ENCODE measurements at regions not wholly inside any gene's neighbourhood (a gene's known extent, or its start where the extent isn't known, plus 50 kb on each side); places are given as distances from the start of the nearest gene placed in this dataset.
A peak's percentile ranks its signal among the peaks of the same experiment; 100 is the strongest.
"Not testable (repeated sequence)": the region's sequence is repeated elsewhere in the genome, so short reads cannot be mapped to it uniquely, and the experiment has no call there.

DNA sequence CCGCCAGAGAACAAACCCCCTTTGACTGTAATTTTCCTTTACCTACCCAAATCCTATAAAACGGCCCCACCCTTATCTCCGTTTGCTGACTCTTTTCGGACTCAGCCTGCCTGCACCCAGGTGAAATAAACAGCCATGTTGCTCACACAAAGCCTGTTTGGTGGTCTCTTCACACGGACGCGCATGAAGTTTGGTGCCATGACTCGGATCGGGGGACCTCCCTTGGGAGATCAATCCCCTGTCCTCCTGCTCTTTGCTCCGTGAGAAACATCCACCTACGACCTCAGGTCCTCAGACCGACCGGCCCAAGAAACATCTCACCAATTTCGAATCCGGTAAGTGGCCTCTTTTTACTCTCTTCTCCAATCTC lies 52.1 kb upstream of the FAM124A start:
- 68 to 69% methylated on average over 13 to 15 of the region's 15 CpGs for WGBS, 2 donors
- not testable (repeated sequence) for H3K36me3 ChIP-seq; H3K27me3 ChIP-seq; H3K4me1 ChIP-seq; H3K9me3 ChIP-seq; H3K4me3 ChIP-seq; DNase-seq; ATAC-seq (ENCODE audit: low FRiP score in 2 of 2); H3K27ac ChIP-seq

DNA sequence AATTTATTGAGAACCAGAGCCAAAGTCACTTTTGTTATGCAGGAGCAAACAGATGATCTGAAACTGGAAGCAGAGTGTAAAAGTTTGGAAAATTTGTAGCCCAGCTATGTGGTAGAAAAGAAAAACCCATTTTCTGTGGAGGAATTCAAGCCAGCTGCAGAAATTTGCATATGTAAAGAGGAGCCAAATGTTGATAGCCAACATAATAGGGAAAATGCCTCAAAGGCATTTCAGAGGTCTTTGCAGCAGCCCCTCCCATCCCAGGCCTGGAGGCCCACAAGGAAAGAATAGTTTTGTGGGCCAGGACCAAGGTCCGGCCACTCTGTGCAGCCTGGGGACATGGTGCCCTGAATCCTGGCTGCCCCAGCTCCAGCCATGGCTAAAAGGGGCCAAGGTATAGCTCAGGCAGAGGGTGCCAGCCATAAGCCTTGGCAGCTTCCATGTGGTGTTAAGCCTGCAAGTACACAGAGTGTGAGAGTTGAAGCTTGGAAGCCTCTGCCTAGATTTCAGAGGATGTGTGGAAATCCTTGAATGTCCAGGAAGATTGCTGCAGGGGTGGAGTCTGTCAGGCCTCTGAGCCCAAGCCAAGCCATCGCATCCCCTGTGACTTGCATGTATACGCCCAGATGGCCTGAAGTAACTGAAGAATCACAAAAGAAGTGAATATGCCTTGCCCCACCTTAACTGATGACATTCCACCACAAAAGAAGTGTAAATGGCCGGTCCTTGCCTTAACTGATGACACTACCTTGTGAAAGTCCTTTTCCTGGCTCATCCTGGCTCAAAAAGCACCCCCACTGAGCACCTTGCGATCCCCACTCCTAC lies 52.7 kb upstream of the FAM124A start:
- H3K36me3 ChIP-seq, result not testable (repeated sequence)

DNA sequence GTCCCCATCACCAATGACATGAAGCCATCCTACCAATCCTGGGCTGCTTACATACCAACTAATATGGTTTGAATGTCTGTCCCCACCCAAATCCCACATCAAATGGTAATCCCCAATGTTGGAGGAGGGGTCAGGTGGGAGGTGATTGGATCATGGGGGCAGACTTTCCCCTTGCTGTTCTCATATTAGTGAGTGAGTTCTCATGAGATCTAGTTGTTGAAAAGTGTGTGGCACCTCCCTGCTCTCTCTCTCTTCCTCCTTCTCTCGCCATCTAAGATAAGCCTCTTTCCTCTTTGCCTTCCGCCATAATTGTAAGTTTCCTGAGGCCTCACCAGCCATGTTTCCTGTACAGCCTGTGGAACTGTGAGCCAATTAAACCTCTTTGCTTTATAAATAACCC lies 53.6 kb upstream of the FAM124A start:
- H3K27me3 ChIP-seq, result no peaks in the 10 kb centered on the region
- no peak for TF ChIP-seq POLR2AphosphoS5 (IDR thresholded peaks at IDR 0.05)
- TF ChIP-seq, protein P1, sequence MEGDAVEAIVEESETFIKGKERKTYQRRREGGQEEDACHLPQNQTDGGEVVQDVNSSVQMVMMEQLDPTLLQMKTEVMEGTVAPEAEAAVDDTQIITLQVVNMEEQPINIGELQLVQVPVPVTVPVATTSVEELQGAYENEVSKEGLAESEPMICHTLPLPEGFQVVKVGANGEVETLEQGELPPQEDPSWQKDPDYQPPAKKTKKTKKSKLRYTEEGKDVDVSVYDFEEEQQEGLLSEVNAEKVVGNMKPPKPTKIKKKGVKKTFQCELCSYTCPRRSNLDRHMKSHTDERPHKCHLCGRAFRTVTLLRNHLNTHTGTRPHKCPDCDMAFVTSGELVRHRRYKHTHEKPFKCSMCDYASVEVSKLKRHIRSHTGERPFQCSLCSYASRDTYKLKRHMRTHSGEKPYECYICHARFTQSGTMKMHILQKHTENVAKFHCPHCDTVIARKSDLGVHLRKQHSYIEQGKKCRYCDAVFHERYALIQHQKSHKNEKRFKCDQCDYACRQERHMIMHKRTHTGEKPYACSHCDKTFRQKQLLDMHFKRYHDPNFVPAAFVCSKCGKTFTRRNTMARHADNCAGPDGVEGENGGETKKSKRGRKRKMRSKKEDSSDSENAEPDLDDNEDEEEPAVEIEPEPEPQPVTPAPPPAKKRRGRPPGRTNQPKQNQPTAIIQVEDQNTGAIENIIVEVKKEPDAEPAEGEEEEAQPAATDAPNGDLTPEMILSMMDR (IDR thresholded peaks at IDR 0.05), result no peak
- no peak for TF ChIP-seq POLR2A (IDR thresholded peaks at IDR 0.05)
- TF ChIP-seq EP300 (IDR thresholded peaks at IDR 0.05), result no peak
- WGBS, 2 donors, result 79 to 87% methylated on average over 2 of the region's 2 CpGs
- ATAC-seq (ENCODE audit: low FRiP score in 2 of 2) (no peak), DNase-seq (no peak)
- H3K36me3 ChIP-seq, result no peaks in the 10 kb centered on the region
- no peak overlapping the region for H3K27ac ChIP-seq
- H3K4me3 ChIP-seq, result no peak overlapping the region
- no peaks in the 10 kb centered on the region for H3K9me3 ChIP-seq
- peaks cover 0 to 4% (median 2%) of the 10 kb centered on the region in 4 donors for H3K4me1 ChIP-seq

More for the DNA sequence above, 52.7 kb upstream of the FAM124A start:
- not testable (repeated sequence) for H3K27me3 ChIP-seq, H3K9me3 ChIP-seq, DNase-seq, H3K27ac ChIP-seq, H3K4me3 ChIP-seq, H3K4me1 ChIP-seq
- ATAC-seq (ENCODE audit: low FRiP score in 2 of 2), result peak in 1 of 2 donors; percentile 62
- 87 to 99% methylated on average over 5 of the region's 5 CpGs for WGBS, 2 donors

DNA sequence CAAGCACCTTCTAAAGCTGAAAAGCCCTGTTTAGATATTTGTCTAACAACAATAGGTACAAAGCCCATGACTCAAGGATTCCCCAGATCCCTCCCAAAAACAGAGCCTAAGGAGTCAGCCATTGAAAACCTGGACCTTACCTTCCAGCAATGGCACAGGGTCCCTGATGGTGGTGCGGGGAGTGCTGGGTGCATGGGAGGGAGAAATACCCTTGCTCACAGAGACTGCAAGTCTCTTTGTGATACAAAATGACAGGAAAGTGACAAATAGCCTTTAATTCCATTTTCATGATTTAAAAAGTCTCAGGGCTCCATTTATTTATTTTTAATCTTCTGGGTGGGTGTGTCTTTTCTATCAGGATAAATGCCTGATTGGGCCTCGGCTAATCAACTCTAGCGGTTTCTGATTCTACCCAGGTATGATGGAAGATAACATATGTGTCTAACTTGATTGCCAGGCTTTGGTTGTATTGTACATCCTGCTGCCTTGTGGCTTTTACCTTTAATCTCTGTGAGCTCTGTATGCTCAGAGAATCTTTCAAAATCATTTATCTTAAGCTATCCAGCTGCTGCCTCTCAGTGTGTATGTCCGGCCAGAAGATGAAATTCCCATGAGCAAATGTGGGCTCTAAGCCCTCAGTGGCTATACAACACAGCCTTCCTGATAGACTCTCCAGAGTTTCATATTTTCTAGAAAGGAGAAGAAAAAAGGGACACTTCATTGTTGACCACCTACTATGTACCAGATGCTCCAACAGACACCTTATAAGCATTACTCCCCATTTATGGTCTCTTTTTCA lies 54.6 kb upstream of the FAM124A start:
- TF ChIP-seq POLR2AphosphoS5 (IDR thresholded peaks at IDR 0.05) (no peak), EP300 (IDR thresholded peaks at IDR 0.05) (no peak), POLR2A (IDR thresholded peaks at IDR 0.05) (no peak)
- TF ChIP-seq, protein P1 (IDR thresholded peaks at IDR 0.05), result no peak
- WGBS, 2 donors, result 64 to 78% methylated on average over 4 of the region's 4 CpGs
- H3K4me3 ChIP-seq, result no peak overlapping the region
- no peak overlapping the region for H3K27ac ChIP-seq
- ATAC-seq (ENCODE audit: low FRiP score in 2 of 2) (no peak), DNase-seq (no peak)
- H3K36me3 ChIP-seq, result no peaks in the 10 kb centered on the region
- H3K9me3 ChIP-seq, result no peaks in the 10 kb centered on the region
- no peaks in the 10 kb centered on the region for H3K4me1 ChIP-seq
- H3K27me3 ChIP-seq, result no peaks in the 10 kb centered on the region

DNA sequence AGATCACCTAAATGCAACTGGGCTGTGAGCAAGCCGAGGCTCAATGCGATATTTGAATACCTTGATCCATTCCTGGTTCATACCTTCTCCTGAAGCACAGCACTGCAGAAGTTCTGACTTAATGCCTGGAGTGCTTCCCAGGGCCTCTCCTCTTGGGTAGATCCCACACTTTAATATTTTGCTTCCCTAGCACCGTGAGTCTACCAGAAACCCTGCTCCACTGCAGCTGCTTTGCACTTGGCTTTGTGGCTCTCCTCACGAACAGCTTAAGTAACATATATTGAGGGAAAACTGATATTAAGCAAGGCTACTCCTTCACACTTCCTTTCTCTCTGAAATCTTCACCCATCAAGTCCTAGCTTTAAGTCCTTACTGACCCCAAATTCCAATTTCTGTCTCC lies 51.6 kb upstream of the C13orf42 start:
- WGBS, 2 donors, result 89 to 90% methylated on average over 4 of the region's 4 CpGs
- DNase-seq (no peak), ATAC-seq (ENCODE audit: low FRiP score in 2 of 2) (no peak)
- H3K4me3 ChIP-seq, result no peak overlapping the region
- TF ChIP-seq EP300 (IDR thresholded peaks at IDR 0.05) (no peak), POLR2A (IDR thresholded peaks at IDR 0.05) (no peak), POLR2AphosphoS5 (IDR thresholded peaks at IDR 0.05) (no peak)
- TF ChIP-seq, protein P1 (IDR thresholded peaks at IDR 0.05), result no peak
- H3K9me3 ChIP-seq, result no peaks in the 10 kb centered on the region
- H3K36me3 ChIP-seq, result no peaks in the 10 kb centered on the region
- no peaks in the 10 kb centered on the region for H3K4me1 ChIP-seq
- H3K27me3 ChIP-seq, result no peaks in the 10 kb centered on the region
- no peak overlapping the region for H3K27ac ChIP-seq

Measured in upper lobe of left lung (tissue), 6 donors.